Stimulated activated CD4-positive, alpha-beta T cell treated with anti-CD3 and anti-CD28 coated beads, TNF-alpha, amount 100 ng/mL, for 1 hour (primary cell): ENCODE measurements at regions not wholly inside any gene's neighbourhood (a gene's known extent, or its start where the extent isn't known, plus 50 kb on each side); places are given as distances from the start of the nearest gene placed in this dataset.

ENCODE experiments used
- DNase-seq, 3 donors: peaks; one replicate each; pipeline ENCODE4 v3.0.0-alpha.2; 2020; ENCODE audit warnings: low read depth in 3 of 3, low spot score in 1 of 3

- no peak for DNase-seq
These were observed 663.0 kb upstream of the FANCL start for GRCh38 chr2:58904095-58904494.

- DNase-seq = no peak
These were observed 662.3 kb upstream of the FANCL start for GRCh38 chr2:58903427-58903826.

DNA sequence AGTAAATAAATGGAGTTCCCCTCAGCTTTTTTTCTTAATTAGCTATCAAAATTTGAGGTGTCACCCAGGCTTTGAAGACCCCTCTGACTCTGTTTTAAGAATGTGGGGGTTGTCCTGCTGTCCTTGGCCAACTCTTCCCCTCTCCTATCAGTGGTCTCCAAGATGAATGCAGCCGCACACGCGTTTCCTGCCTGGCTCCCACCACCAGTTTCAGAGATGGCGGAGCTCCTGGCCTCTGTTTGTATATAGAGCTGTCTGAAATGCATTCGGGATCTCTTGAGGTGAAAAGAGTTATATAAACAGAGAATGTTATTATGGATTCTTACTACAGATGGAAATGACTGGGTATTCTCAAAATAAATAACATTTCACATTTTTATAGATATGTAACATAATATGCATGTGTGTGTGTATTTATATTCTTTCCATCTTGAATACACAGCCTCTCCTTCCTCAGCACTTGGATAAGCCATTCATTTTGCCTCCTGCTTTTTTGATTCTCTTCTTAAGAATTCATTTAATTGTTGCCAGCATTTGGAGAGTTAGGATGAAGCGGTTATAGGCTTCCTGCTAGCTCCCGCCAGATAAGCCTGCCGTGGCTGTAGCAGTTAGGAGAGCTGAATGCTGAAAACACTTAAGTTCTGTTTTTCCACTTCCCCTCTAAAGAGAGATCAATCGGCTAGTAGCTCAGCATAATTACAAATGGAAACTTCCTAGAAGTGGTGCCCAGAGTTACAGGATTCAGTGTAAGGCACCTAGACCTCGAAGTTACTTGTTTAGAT lies 659.3 kb upstream of the FANCL start:
- no peak for DNase-seq

- DNase-seq = no peak
These were observed 658.6 kb upstream of the FANCL start for GRCh38 chr2:58899692-58900091.

DNA sequence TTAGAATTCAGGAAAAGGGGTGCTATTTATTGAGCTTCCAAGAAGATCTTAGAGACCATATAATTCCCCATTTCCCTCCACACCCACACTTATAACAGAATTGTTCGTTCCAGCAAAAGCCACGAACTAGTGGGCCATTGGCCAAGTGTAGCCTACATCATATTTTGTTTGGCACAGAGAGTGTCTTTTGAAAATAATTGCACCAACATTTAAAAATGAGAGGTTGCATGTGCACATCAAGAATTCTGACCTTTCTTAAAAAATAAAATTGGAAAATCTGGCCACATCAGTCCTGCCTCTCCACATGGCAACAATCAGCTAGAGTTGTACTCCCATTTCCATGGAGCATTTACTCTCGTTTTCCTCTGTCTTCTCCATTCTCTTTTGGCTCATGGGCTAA lies 655.5 kb upstream of the FANCL start:
- no peak for DNase-seq

DNA sequence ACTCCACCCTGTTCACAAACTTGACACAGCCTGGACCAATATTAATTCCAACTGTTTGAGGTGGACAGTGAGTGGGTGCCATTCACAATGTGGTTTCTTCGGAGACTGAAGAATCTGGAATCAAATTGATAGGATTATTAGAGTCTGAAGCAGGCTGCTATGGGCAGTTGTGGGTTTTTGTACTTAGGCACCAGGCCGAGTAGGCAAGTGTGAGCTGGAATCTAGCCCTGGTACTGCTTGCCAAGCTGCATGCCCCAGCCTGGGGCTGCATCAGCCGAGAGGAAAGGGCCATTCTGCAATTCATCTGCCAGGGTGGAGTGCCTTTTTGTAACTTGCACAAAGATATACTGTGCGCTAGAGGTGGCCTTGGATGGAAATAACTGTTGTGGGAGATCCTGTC lies 654.7 kb upstream of the FANCL start:
- DNase-seq = no peak

DNA sequence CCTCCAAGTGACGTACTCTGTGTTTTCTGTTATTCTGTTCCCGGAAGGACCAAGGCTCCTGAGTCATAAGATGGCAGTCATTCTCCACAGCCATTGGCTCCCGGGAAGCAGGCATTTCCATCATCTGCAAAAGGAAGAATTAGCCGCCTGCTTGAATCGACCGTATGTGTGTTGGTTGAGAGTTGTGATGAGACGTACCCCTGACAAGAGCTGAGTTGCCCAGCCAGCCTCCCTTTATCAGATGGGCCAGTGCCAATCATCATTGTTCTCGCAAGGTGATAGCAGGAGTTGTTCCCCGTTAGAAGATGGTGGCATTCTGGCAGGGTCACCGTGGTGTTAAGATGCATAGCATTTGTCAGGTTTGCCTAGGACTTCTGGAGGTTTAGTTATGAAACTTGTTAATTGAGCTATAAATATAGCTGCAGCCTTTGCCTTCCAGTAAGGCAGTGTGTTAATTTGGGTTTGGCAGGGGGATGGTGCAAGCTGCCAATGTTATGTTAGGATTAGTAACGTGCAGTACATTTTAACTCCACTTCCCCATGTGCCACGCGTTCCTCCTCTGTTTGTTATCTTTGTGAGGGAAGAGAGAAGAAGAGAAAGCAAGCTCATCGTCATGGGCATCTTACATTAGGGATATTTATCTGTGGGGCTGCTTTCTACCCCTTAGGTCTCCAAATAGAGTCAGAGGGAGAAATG lies 652.7 kb upstream of the FANCL start:
- no peak for DNase-seq

- no peak for DNase-seq
These were observed 650.8 kb upstream of the FANCL start for GRCh38 chr2:58891828-58892377.

DNA sequence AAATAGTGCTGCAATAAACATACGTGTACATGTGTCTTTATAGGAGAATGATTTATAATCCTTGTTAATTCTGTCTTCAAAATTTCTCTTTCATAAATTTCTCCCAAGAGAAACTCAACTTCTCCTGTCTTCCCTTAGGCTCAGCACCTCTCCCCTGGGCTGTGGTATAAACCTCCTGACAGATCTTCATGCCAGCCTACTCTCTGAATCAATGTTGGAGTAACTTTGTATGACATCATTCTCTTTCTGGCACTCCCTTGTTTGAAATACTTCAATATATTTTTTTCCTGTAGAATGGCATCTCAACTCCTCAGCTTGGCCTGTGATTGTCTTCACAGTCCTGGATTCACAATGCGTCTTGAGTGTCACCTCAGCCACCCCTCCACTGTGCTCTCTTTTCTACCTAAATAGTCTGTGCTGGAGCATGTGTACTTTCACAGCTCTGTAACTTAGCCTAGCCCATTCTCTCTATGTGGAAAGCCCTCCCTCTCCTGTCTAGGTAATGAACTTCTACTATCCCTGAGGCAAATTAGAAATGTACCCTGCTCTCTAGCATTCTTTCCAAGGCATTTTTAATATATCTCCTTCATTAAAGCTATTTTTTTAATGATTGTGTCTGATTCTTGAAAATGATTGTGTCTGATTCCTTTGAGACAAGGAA lies 649.9 kb upstream of the FANCL start:
- DNase-seq = no peak

- DNase-seq = no peak
These were observed 644.9 kb upstream of the FANCL start for GRCh38 chr2:58886009-58886408.

GRCh38 chr2:58879834-58880233 lies 638.7 kb upstream of the FANCL start:
- DNase-seq = no peak

DNA sequence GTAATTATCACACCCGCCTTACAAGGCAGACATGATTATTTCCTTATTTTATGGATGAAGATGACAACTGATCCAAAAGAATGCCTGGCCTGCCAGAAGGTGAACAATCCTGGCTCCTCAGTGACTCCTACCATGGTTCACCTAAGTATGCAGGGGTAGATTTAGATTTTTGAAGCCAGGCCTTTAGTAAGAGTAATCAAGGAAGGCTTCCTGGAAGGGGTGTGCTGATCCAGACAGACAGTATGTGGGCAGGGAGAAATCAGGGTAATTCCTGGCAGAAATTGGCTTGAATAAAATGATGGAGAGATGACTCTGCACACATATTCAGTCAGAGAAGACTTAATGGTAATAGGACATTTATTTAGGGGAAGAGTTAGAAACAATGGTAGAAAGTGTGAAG lies 637.7 kb upstream of the FANCL start:
- no peak for DNase-seq

GRCh38 chr2:58876126-58876525 lies 635.0 kb upstream of the FANCL start:
- no peak for DNase-seq

- DNase-seq = no peak
These were observed 634.3 kb upstream of the FANCL start for GRCh38 chr2:58875436-58875835.

- no peak for DNase-seq
These were observed 630.5 kb upstream of the FANCL start for GRCh38 chr2:58871469-58872142.

DNA sequence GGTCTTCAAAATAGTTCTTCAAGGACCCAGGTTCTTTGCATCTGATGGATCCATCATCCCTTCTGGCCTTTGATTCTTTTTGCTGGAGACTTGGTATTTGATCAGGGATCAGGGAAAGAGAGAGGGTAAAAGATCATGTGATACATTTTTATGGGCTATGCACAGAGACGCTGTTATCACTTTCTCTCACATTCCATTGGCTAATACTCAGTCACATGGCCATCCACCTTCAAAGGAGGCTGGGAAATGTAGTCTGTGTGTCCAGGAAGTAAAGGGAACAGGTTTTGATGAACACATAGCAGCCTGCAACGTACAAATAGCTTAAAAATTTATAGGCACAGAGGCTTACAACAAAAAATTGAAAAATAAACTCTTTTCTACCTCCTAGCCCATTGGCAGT lies 629.6 kb upstream of the FANCL start:
- no peak for DNase-seq

GRCh38 chr2:58866946-58867345 lies 625.8 kb upstream of the FANCL start:
- DNase-seq = no peak

DNA sequence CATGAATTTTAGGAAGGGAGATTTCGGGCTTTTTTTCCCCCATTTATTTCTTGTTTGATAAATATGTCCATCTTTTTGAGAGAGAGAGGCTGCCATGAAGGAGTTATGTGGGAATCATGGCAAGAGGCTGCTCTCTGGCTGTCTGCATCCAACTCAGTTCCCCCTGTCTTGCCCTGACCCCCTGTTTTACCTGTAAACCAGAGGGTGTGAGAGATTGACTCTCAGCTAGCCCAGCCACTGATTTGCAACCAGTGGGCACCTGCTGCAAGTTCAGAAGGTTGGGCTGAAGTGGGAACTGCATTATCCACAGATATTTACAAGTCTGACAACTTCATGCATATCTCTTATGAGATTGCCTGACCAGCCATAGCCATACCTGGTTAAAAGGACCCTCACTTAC lies 625.4 kb upstream of the FANCL start:
- no peak for DNase-seq

- no peak for DNase-seq
These were observed 624.9 kb upstream of the FANCL start for GRCh38 chr2:58866040-58866439.

GRCh38 chr2:58865436-58865835 lies 624.3 kb upstream of the FANCL start:
- DNase-seq = no peak

GRCh38 chr2:58862244-58862643 lies 621.1 kb upstream of the FANCL start:
- DNase-seq = no peak
